AG04449 (cell line): ENCODE measurements at regions not wholly inside any gene's neighbourhood (a gene's known extent, or its start where the extent isn't known, plus 50 kb on each side); places are given as distances from the start of the nearest gene placed in this dataset.

ENCODE experiments used
- CTCF ChIA-PET: fragments of 350-600 bp; formaldehyde crosslinking; extraction: SDS; loops from one replicate; lab custom pipeline; 2021; ENCODE audit warnings: antibody characterized with exemption; lab: Yijun Ruan, JAX
- POLR2A ChIA-PET: fragments of 400-600, 350-600 bp; formaldehyde crosslinking; extraction: SDS; loops from one replicate; lab custom pipeline; 2020; ENCODE audit warnings: antibody characterized with exemption, inconsistent platforms; lab: Yijun Ruan, JAX
- DNase-seq: peaks from one replicate; pipeline ENCODE4 v3.0.0-alpha.2; 2010; ENCODE audit warnings: low read depth, low spot score
- H3K4me3 ChIP-seq: 2 replicates; pipeline ENCODE4 v1.5.1; 2011; ENCODE audit warnings: low read depth, mild to moderate bottlenecking, control low read depth, low read length
- CTCF ChIP-seq: IDR thresholded peaks from one replicate; pipeline ENCODE4 v1.5.1; 2011; ENCODE audit warnings: mild to moderate bottlenecking, moderate library complexity, low read length, control low read depth, inconsistent platforms; ENCODE audit not compliant: insufficient read depth; ENCODE audit errors: missing control alignments

GRCh38 chr18:2087877-2088673 lies 483.2 kb downstream of the METTL4 start:
- no peak for TF ChIP-seq CTCF
- H3K4me3 ChIP-seq = no peak overlapping the region
- ChIA-PET CTCF (interaction anchor here (1.8 kb wide), 1 partner anchor 16 kb away, joined by 6 read pairs; no protein-coding TSS in a partner anchor), POLR2A (no interaction called here)
- DNase-seq = no peak

GRCh38 chr18:2089396-2089795 lies 481.9 kb downstream of the METTL4 start:
- no peak for TF ChIP-seq CTCF
- DNase-seq = no peak
- POLR2A ChIA-PET = no interaction called here
- H3K4me3 ChIP-seq = no peak overlapping the region
- CTCF ChIA-PET = interaction anchor here (1.1 to 1.8 kb wide), 2 partner anchors 15 to 17 kb away, joined by 3 to 6 read pairs; no protein-coding TSS in a partner anchor

GRCh38 chr18:2091937-2092336 lies 479.4 kb downstream of the METTL4 start:
- no peak overlapping the region for H3K4me3 ChIP-seq
- CTCF ChIA-PET = interaction anchor here (0.6 kb wide), 1 partner anchor 13 kb away, joined by 3 read pairs; no protein-coding TSS in a partner anchor
- DNase-seq = no peak
- POLR2A ChIA-PET = no interaction called here
- no peak for TF ChIP-seq CTCF

- no peak for TF ChIP-seq CTCF
- no peak overlapping the region for H3K4me3 ChIP-seq
- CTCF ChIA-PET = interaction anchor here (1.0 to 6.6 kb wide), 2 partner anchors 9 to 443 kb away, joined by 3 to 52 read pairs; no protein-coding TSS in a partner anchor
- DNase-seq = no peak
- POLR2A ChIA-PET = no interaction called here
These were observed 474.8 kb downstream of the METTL4 start for GRCh38 chr18:2096551-2096950.

GRCh38 chr18:2100694-2101213 lies 470.6 kb downstream of the METTL4 start:
- POLR2A ChIA-PET = no interaction called here
- no peak for TF ChIP-seq CTCF
- CTCF ChIA-PET = interaction anchor here (1.0 to 1.2 kb wide), 2 partner anchors 130 to 441 kb away, joined by 3 to 4 read pairs; no protein-coding TSS in a partner anchor
- no peak overlapping the region for H3K4me3 ChIP-seq
- DNase-seq = no peak

- no peak for TF ChIP-seq CTCF
- H3K4me3 ChIP-seq = no peak overlapping the region
- ChIA-PET POLR2A (no interaction called here), CTCF (interaction anchor here (1.0 kb wide), 2 partner anchors 440 to 445 kb away, joined by 3 read pairs; no protein-coding TSS in a partner anchor)
- DNase-seq = no peak
These were observed 469.3 kb downstream of the METTL4 start for GRCh38 chr18:2102022-2102421.
